ENCODE measurements at regions not wholly inside any gene's neighbourhood (a gene's known extent, or its start where the extent isn't known, plus 50 kb on each side); places are given as distances from the start of the nearest gene placed in this dataset.
"Not testable (repeated sequence)": the region's sequence is repeated elsewhere in the genome, so short reads cannot be mapped to it uniquely, and the experiment has no call there.

GRCh38 chrX:115840729-115841409, 279.9 kb downstream of the PLS3 start:
- H3K27ac ChIP-seq; H3K4me3 ChIP-seq; DNase-seq (ENCODE audit: low spot score): not testable (repeated sequence)

- H3K4me3 ChIP-seq; DNase-seq (ENCODE audit: low spot score): not testable (repeated sequence)
- H3K27ac ChIP-seq: peak overlapping the region in 1 of 2 donors; percentile 50
Measured at GRCh38 chrX:115850986-115851385, 290.0 kb downstream of the PLS3 start.

- DNase-seq (ENCODE audit: low spot score): not testable (repeated sequence)
Measured at GRCh38 chrX:115853260-115853659, 292.3 kb downstream of the PLS3 start.

GRCh38 chrX:115881170-115881569, 289.4 kb upstream of the AGTR2 start:
- H3K27ac ChIP-seq; H3K4me3 ChIP-seq; DNase-seq (ENCODE audit: low spot score): not testable (repeated sequence)

More at GRCh38 chrX:115853260-115853659, 292.3 kb downstream of the PLS3 start:
- not testable (repeated sequence) for H3K27ac ChIP-seq, H3K4me3 ChIP-seq

- not testable (repeated sequence) for DNase-seq (ENCODE audit: low spot score)
Measured at GRCh38 chrX:115884121-115884520, 286.4 kb upstream of the AGTR2 start.

GRCh38 chrX:115888041-115888440, 282.5 kb upstream of the AGTR2 start:
- peak; percentile 89 for DNase-seq (ENCODE audit: low spot score)
- peak overlapping the region; percentile 48 to 65 for H3K27ac ChIP-seq
- TF ChIP-seq CTCF (IDR thresholded peaks at IDR 0.05): peak; percentile 13
- H3K4me3 ChIP-seq: not testable (repeated sequence)

More at GRCh38 chrX:115884121-115884520, 286.4 kb upstream of the AGTR2 start:
- not testable (repeated sequence) for H3K27ac ChIP-seq, H3K4me3 ChIP-seq

GRCh38 chrX:115888519-115888918, 282.0 kb upstream of the AGTR2 start:
- DNase-seq (ENCODE audit: low spot score); H3K27ac ChIP-seq; H3K4me3 ChIP-seq: not testable (repeated sequence)

- Histone ChIP-seq H3K4me3 (no peak overlapping the region), H3K27ac (no peak overlapping the region)
- no peak for TF ChIP-seq CTCF (IDR thresholded peaks at IDR 0.05)
- DNase-seq (ENCODE audit: low spot score): no peak
Measured at GRCh38 chrX:115889121-115889890, 281.2 kb upstream of the AGTR2 start.

GRCh38 chrX:115892056-115892708, 278.4 kb upstream of the AGTR2 start:
- no peak for TF ChIP-seq CTCF (IDR thresholded peaks at IDR 0.05)
- no peak for DNase-seq (ENCODE audit: low spot score)
- H3K27ac ChIP-seq: peak overlapping the region in 1 of 2 donors; percentile 76
- peak overlapping the region; percentile 64 for H3K4me3 ChIP-seq
